ENCODE measurements at regions not wholly inside any gene's neighbourhood (a gene's known extent, or its start where the extent isn't known, plus 50 kb on each side); places are given as distances from the start of the nearest gene placed in this dataset.

DNA sequence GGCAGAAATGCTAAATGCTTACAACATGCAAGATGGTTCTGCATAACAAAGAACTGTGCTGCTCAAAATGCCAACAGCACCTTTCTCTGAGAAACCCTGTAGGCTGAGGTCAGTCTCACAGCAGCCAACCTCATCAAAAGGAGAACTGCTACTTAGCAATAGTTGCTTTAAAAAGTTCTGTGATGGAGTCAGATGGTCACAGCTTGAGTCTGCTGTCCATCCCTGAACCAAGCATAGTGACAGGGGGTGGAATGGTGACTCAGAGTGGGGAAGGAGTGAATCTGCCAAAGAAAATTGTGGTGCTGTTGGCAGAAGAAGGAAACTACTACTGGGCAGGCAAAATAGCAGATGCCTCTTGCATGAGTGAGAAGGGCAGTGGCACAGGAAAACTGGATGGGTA lies 106.0 kb upstream of the FAM78B start:
- DNase-seq (ENCODE audit: low read depth in 4 of 6, low spot score in 6 of 6), result no peak
- Histone ChIP-seq H3K36me3 (ENCODE audit: control insufficient read depth, insufficient read depth, low read length) (no peaks in the 10 kb centered on the region), H3K4me1 (ENCODE audit: control insufficient read depth, insufficient read depth, low read length) (no peaks in the 10 kb centered on the region), H3K4me3 (ENCODE audit: low read depth, low read length) (no peak overlapping the region), H3K27me3 (ENCODE audit: control insufficient read depth, insufficient read depth, low read length) (no peaks in the 10 kb centered on the region), H3K9me3 (ENCODE audit: control insufficient read depth, insufficient read depth, low read length) (no peaks in the 10 kb centered on the region), H3K27ac (ENCODE audit: low read depth, low read length) (no peak overlapping the region)

DNA sequence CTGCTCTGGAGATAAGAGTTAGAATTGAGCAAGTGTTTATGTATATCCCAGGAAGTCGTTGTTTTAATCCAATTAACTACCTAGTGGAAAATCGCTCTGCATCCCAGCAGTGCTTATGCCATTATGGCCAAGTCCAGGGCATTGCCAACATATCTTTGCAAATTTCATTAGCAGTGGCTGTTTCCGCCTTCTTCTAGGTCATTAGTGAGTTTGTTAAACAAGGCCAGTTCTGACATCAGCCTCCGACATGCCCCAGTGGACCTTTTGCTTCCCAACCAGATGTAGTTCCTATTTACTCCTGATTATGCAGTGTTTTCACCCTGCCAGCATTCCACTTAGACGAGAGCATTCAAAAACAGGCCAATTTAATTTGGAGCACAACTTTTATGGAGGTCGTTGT lies 106.8 kb upstream of the FAM78B start:
- DNase-seq (ENCODE audit: low read depth in 4 of 6, low spot score in 6 of 6), result peak in 2 of 6 donors; percentile 13 to 83
- no peaks in the 10 kb centered on the region for H3K27me3 ChIP-seq (ENCODE audit: control insufficient read depth, insufficient read depth, low read length)
- H3K4me3 ChIP-seq (ENCODE audit: low read depth, low read length), result no peak overlapping the region
- no peaks in the 10 kb centered on the region for H3K9me3 ChIP-seq (ENCODE audit: control insufficient read depth, insufficient read depth, low read length)
- no peaks in the 10 kb centered on the region for H3K4me1 ChIP-seq (ENCODE audit: control insufficient read depth, insufficient read depth, low read length)
- H3K27ac ChIP-seq (ENCODE audit: low read depth, low read length), result no peak overlapping the region
- 43% methylated on average over 6 of the region's 6 CpGs for WGBS (ENCODE audit: insufficient coverage)
- no peaks in the 10 kb centered on the region for H3K36me3 ChIP-seq (ENCODE audit: control insufficient read depth, insufficient read depth, low read length)

GRCh38 chr1:166282391-166283137 lies 115.8 kb upstream of the FAM78B start:
- no peak overlapping the region for H3K27ac ChIP-seq (ENCODE audit: low read depth, low read length)
- no peak for DNase-seq (ENCODE audit: low read depth in 4 of 6, low spot score in 6 of 6)
- no peaks in the 10 kb centered on the region for H3K9me3 ChIP-seq (ENCODE audit: control insufficient read depth, insufficient read depth, low read length)
- H3K4me1 ChIP-seq (ENCODE audit: control insufficient read depth, insufficient read depth, low read length), result no peaks in the 10 kb centered on the region
- H3K36me3 ChIP-seq (ENCODE audit: control insufficient read depth, insufficient read depth, low read length), result no peaks in the 10 kb centered on the region
- H3K4me3 ChIP-seq (ENCODE audit: low read depth, low read length), result no peak overlapping the region
- H3K27me3 ChIP-seq (ENCODE audit: control insufficient read depth, insufficient read depth, low read length), result no peaks in the 10 kb centered on the region
- WGBS (ENCODE audit: insufficient coverage), result no CpG with 5 or more reads among the region's 3 CpGs

DNA sequence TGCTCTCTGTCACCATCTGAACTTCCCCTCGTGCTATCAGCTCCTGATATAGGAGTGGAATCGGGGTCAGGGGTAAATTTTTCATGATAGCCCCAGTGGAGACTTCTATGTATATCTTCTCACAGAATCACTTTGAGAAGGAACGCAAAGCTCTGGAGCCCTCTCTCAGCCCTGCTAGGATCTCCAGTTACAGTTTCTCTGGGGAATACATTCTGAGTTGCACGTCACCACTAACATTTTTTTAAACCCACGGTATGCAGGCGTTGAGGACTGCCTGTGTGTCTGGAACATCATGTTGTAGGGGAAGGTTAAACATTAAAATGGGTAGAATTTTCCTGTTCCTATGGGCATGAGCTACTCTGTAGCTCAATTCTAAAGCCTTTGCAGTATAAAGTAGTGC lies 116.4 kb upstream of the FAM78B start:
- Histone ChIP-seq H3K4me3 (ENCODE audit: low read depth, low read length) (no peak overlapping the region), H3K4me1 (ENCODE audit: control insufficient read depth, insufficient read depth, low read length) (no peaks in the 10 kb centered on the region), H3K36me3 (ENCODE audit: control insufficient read depth, insufficient read depth, low read length) (no peaks in the 10 kb centered on the region), H3K27me3 (ENCODE audit: control insufficient read depth, insufficient read depth, low read length) (no peaks in the 10 kb centered on the region), H3K9me3 (ENCODE audit: control insufficient read depth, insufficient read depth, low read length) (no peaks in the 10 kb centered on the region), H3K27ac (ENCODE audit: low read depth, low read length) (no peak overlapping the region)
- no peak for DNase-seq (ENCODE audit: low read depth in 4 of 6, low spot score in 6 of 6)
- WGBS (ENCODE audit: insufficient coverage), result 75% methylated on average over 2 of the region's 6 CpGs

DNA sequence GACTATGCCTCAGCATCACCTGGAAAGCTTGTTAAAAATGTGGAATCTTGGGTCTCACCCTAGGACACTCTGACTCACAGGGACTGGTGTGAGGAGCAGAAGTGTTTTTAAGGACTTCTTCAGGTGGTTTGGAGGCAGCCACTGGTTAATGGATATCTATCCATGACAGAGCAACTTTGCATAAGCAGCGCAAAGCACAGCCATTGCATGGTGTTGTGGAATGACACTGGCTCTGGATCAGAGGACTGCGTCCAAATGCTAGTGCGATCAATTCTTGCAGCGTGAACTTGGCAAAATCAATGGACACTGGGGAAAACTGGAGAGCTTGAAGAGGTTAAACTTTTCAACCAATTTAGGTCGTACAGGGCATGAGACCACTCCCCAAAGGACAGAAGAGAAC lies 116.8 kb upstream of the FAM78B start:
- Histone ChIP-seq H3K36me3 (ENCODE audit: control insufficient read depth, insufficient read depth, low read length) (no peaks in the 10 kb centered on the region), H3K9me3 (ENCODE audit: control insufficient read depth, insufficient read depth, low read length) (no peaks in the 10 kb centered on the region), H3K4me3 (ENCODE audit: low read depth, low read length) (no peak overlapping the region), H3K27me3 (ENCODE audit: control insufficient read depth, insufficient read depth, low read length) (no peaks in the 10 kb centered on the region), H3K4me1 (ENCODE audit: control insufficient read depth, insufficient read depth, low read length) (no peaks in the 10 kb centered on the region), H3K27ac (ENCODE audit: low read depth, low read length) (no peak overlapping the region)
- WGBS (ENCODE audit: insufficient coverage), result 86% methylated on average over 5 of the region's 5 CpGs
- DNase-seq (ENCODE audit: low read depth in 4 of 6, low spot score in 6 of 6), result no peak

DNA sequence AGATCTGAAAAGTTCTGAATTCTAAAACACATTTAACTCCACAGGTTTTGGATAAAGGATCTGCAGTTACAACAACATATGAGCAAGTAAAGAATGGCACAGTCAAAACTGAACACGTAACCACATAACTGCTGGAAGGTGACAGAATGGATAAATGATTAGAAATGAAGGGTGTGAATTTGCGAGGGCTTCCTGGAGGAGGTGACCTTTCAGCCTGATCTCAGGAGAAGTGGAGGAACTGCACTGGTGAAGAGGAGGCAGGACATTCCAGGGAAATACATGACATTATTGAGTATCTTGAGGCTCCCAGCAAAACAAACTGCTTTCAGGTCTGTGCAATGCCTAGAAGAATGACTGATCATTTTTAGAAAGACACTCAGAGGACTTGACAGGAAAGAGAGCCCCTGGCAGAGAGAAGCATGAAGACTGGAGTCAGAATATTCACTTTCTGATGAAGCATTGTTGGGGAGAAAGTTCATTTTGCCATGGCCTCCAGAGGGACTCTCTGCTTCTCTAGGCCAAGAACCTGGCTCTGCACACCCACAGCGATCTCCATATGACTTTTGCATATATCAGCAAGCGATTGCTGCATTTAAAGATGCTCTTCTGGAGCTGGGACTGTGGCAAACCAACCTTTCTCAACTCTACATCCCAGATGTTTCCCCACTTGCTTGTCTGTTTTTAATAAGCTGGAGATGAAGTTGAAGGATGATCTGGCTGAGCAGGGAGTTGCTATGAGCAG lies 122.7 kb upstream of the FAM78B start:
- Histone ChIP-seq H3K4me1 (ENCODE audit: control insufficient read depth, insufficient read depth, low read length) (no peaks in the 10 kb centered on the region), H3K9me3 (ENCODE audit: control insufficient read depth, insufficient read depth, low read length) (no peaks in the 10 kb centered on the region), H3K4me3 (ENCODE audit: low read depth, low read length) (no peak overlapping the region), H3K27ac (ENCODE audit: low read depth, low read length) (no peak overlapping the region), H3K36me3 (ENCODE audit: control insufficient read depth, insufficient read depth, low read length) (no peaks in the 10 kb centered on the region), H3K27me3 (ENCODE audit: control insufficient read depth, insufficient read depth, low read length) (no peaks in the 10 kb centered on the region)
- peak in 1 of 6 donors; percentile 20 for DNase-seq (ENCODE audit: low read depth in 4 of 6, low spot score in 6 of 6)
- whole genome bisulfite sequencing (ENCODE audit: insufficient coverage), result 90% methylated on average over 3 of the region's 4 CpGs

GRCh38 chr1:166295656-166296055 lies 128.9 kb upstream of the FAM78B start:
- WGBS (ENCODE audit: insufficient coverage), result 88% methylated on average over 1 of the region's 1 CpG
- Histone ChIP-seq H3K9me3 (ENCODE audit: control insufficient read depth, insufficient read depth, low read length) (no peaks in the 10 kb centered on the region), H3K4me1 (ENCODE audit: control insufficient read depth, insufficient read depth, low read length) (no peaks in the 10 kb centered on the region), H3K27me3 (ENCODE audit: control insufficient read depth, insufficient read depth, low read length) (no peaks in the 10 kb centered on the region), H3K27ac (ENCODE audit: low read depth, low read length) (no peak overlapping the region), H3K4me3 (ENCODE audit: low read depth, low read length) (no peak overlapping the region), H3K36me3 (ENCODE audit: control insufficient read depth, insufficient read depth, low read length) (no peaks in the 10 kb centered on the region)
- DNase-seq (ENCODE audit: low read depth in 4 of 6, low spot score in 6 of 6), result no peak

- Histone ChIP-seq H3K4me1 (ENCODE audit: control insufficient read depth, insufficient read depth, low read length) (no peaks in the 10 kb centered on the region), H3K36me3 (ENCODE audit: control insufficient read depth, insufficient read depth, low read length) (no peaks in the 10 kb centered on the region), H3K9me3 (ENCODE audit: control insufficient read depth, insufficient read depth, low read length) (no peaks in the 10 kb centered on the region), H3K27me3 (ENCODE audit: control insufficient read depth, insufficient read depth, low read length) (no peaks in the 10 kb centered on the region), H3K4me3 (ENCODE audit: low read depth, low read length) (no peak overlapping the region), H3K27ac (ENCODE audit: low read depth, low read length) (no peak overlapping the region)
- no peak for DNase-seq (ENCODE audit: low read depth in 4 of 6, low spot score in 6 of 6)
- 71% methylated on average over 1 of the region's 1 CpG for WGBS (ENCODE audit: insufficient coverage)
These were observed 131.2 kb upstream of the FAM78B start for GRCh38 chr1:166297993-166298392.

DNA sequence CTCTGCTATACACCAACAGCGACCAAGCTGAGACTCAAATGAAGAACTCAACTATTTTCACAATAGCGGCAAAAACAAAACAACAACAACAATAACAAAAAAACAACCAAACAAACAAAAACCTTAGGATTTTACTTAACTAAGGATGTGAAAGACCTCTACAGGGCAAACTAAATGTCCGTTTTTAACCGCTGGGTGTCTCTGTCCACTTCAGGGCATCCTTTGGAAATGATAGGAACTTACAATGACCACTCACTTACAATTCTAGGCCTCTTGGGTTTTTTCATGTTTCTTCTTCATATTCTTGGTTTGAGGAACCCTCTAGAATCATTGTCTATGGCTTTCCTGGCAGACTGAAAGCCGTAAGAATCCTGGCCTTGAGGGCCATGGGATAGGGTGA lies 134.0 kb upstream of the FAM78B start:
- 88% methylated on average over 3 of the region's 5 CpGs for WGBS (ENCODE audit: insufficient coverage)

More for the DNA sequence above, 134.0 kb upstream of the FAM78B start:
- no peak overlapping the region for H3K4me3 ChIP-seq (ENCODE audit: low read depth, low read length)
- no peaks in the 10 kb centered on the region for H3K4me1 ChIP-seq (ENCODE audit: control insufficient read depth, insufficient read depth, low read length)
- no peaks in the 10 kb centered on the region for H3K9me3 ChIP-seq (ENCODE audit: control insufficient read depth, insufficient read depth, low read length)
- no peak overlapping the region for H3K27ac ChIP-seq (ENCODE audit: low read depth, low read length)
- H3K27me3 ChIP-seq (ENCODE audit: control insufficient read depth, insufficient read depth, low read length), result no peaks in the 10 kb centered on the region
- no peak for DNase-seq (ENCODE audit: low read depth in 4 of 6, low spot score in 6 of 6)
- no peaks in the 10 kb centered on the region for H3K36me3 ChIP-seq (ENCODE audit: control insufficient read depth, insufficient read depth, low read length)
